Osteoblast (primary cell): ENCODE measurements at regions not wholly inside any gene's neighbourhood (a gene's known extent, or its start where the extent isn't known, plus 50 kb on each side); places are given as distances from the start of the nearest gene placed in this dataset.

Experiments used
- DNase-seq: peaks from one replicate; pipeline ENCODE4 v3.0.0; 2011; ENCODE audit warnings: low spot score, mixed read lengths; ENCODE audit not compliant: insufficient read length; ENCODE audit errors: missing footprints
- H2AFZ ChIP-seq: 2 replicates; pipeline ENCODE4 v1.6.0; 2011; ENCODE audit warnings: mild to moderate bottlenecking, low read length
- H3K27ac ChIP-seq: 2 replicates; pipeline ENCODE4 v1.5.1; 2011; ENCODE audit warnings: mild to moderate bottlenecking, low read depth, low read length, moderate library complexity
- H3K27me3 ChIP-seq: 2 replicates; pipeline ENCODE4 v1.6.0; 2012; ENCODE audit warnings: mild to moderate bottlenecking, control low read depth, inconsistent platforms, low read length, moderate library complexity; ENCODE audit not compliant: insufficient read depth
- H3K36me3 ChIP-seq: 2 replicates; pipeline ENCODE4 v1.5.1; 2011; ENCODE audit warnings: mild to moderate bottlenecking, low read length, control low read depth, moderate library complexity; ENCODE audit not compliant: insufficient read depth
- H3K4me1 ChIP-seq: 2 replicates; pipeline ENCODE4 v1.5.1; 2011; ENCODE audit warnings: mild to moderate bottlenecking, low read length, control low read depth, moderate library complexity; ENCODE audit not compliant: insufficient read depth
- H3K4me2 ChIP-seq: 2 replicates; pipeline ENCODE4 v1.6.0; 2011; ENCODE audit warnings: mild to moderate bottlenecking, low read length; ENCODE audit not compliant: insufficient read depth
- H3K4me3 ChIP-seq: fragments of 200-600 bp; sonication (generic); 3 replicates; pipeline ENCODE4 v1.5.1; 2012; ENCODE audit warnings: mild to moderate bottlenecking, low read length, inconsistent platforms; ENCODE audit not compliant: insufficient read depth
- H3K79me2 ChIP-seq: 2 replicates; pipeline ENCODE4 v1.6.0; 2012; ENCODE audit warnings: mild to moderate bottlenecking, low read length, control low read depth, inconsistent platforms; ENCODE audit not compliant: insufficient read depth
- H3K9me3 ChIP-seq: 2 replicates; pipeline ENCODE4 v1.5.1; 2011; ENCODE audit warnings: low read depth, low read length, control low read depth
- H4K20me1 ChIP-seq: 2 replicates; pipeline ENCODE4 v1.6.0; 2012; ENCODE audit warnings: mild to moderate bottlenecking, low read length, control low read depth; ENCODE audit not compliant: insufficient read depth
- CTCF ChIP-seq: IDR thresholded peaks from 2 replicates; pipeline ENCODE4 v1.5.1; 2011; ENCODE audit warnings: mild to moderate bottlenecking, low read depth, low read length, moderate library complexity; ENCODE audit errors: extremely low read depth

- Histone ChIP-seq H3K9me3 (no peaks in the 10 kb centered on the region), H3K4me2 (no peak overlapping the region), H3K27ac (no peak overlapping the region), H3K79me2 (no peaks in the 10 kb centered on the region), H3K27me3 (no peaks in the 10 kb centered on the region), H3K4me3 (no peak overlapping the region), H4K20me1 (no peaks in the 10 kb centered on the region), H2AFZ (no peak overlapping the region), H3K36me3 (no peaks in the 10 kb centered on the region), H3K4me1 (no peaks in the 10 kb centered on the region)
- no peak for TF ChIP-seq CTCF
- no peak for DNase-seq
These were observed 306.6 kb downstream of the SPATA31D1 start for GRCh38 chr9:82295181-82295580.

GRCh38 chr9:82299870-82300269 is 311.3 kb downstream of the SPATA31D1 start:
- H3K9me3 ChIP-seq = no peaks in the 10 kb centered on the region
- no peak overlapping the region for H2AFZ ChIP-seq
- H3K4me1 ChIP-seq = no peaks in the 10 kb centered on the region
- H3K79me2 ChIP-seq = no peaks in the 10 kb centered on the region
- peak overlapping the region; percentile 7 for H3K4me2 ChIP-seq
- H3K36me3 ChIP-seq = no peaks in the 10 kb centered on the region
- no peak overlapping the region for H3K4me3 ChIP-seq
- DNase-seq = no peak
- no peak for TF ChIP-seq CTCF
- H3K27me3 ChIP-seq = no peaks in the 10 kb centered on the region
- no peak overlapping the region for H3K27ac ChIP-seq
- H4K20me1 ChIP-seq = no peaks in the 10 kb centered on the region

- Histone ChIP-seq H3K79me2 (no peaks in the 10 kb centered on the region), H3K4me1 (no peaks in the 10 kb centered on the region), H3K4me3 (no peak overlapping the region), H2AFZ (no peak overlapping the region), H4K20me1 (no peaks in the 10 kb centered on the region), H3K36me3 (no peaks in the 10 kb centered on the region), H3K27me3 (no peaks in the 10 kb centered on the region), H3K9me3 (no peaks in the 10 kb centered on the region), H3K4me2 (no peak overlapping the region), H3K27ac (no peak overlapping the region)
- no peak for TF ChIP-seq CTCF
- no peak for DNase-seq
These were observed 314.5 kb downstream of the SPATA31D1 start for GRCh38 chr9:82302968-82303655.

GRCh38 chr9:82308836-82309235 is 320.3 kb downstream of the SPATA31D1 start:
- DNase-seq = no peak
- H3K4me3 ChIP-seq = no peak overlapping the region
- no peaks in the 10 kb centered on the region for H3K79me2 ChIP-seq
- H3K27ac ChIP-seq = no peak overlapping the region
- no peaks in the 10 kb centered on the region for H3K27me3 ChIP-seq
- H3K4me1 ChIP-seq = no peaks in the 10 kb centered on the region
- H3K4me2 ChIP-seq = no peak overlapping the region
- H3K9me3 ChIP-seq = no peaks in the 10 kb centered on the region
- no peak overlapping the region for H2AFZ ChIP-seq
- no peak for TF ChIP-seq CTCF
- no peaks in the 10 kb centered on the region for H4K20me1 ChIP-seq
- no peaks in the 10 kb centered on the region for H3K36me3 ChIP-seq
